SU-DHL-6 (cell line): ENCODE measurements at regions not wholly inside any gene's neighbourhood (a gene's known extent, or its start where the extent isn't known, plus 50 kb on each side); places are given as distances from the start of the nearest gene placed in this dataset.

ENCODE experiments used
- H2AFZ ChIP-seq: fragments of 200-600 bp; sonication (generic); 2 replicates; pipeline ENCODE4 v1.6.1; 2014; ENCODE audit warnings: low read depth, mild to moderate bottlenecking, moderate library complexity, mixed read lengths, antibody characterized with exemption, low read length; ENCODE audit not compliant: severe bottlenecking
- H3F3A ChIP-seq: fragments of 200-600 bp; shearing (Covaris generic); 2 replicates; pipeline ENCODE4 v1.6.0; 2016; ENCODE audit warnings: antibody characterized with exemption, mild to moderate bottlenecking; ENCODE audit not compliant: insufficient read depth
- H3K27ac ChIP-seq: fragments of 200-600 bp; sonication (generic); 2 replicates; pipeline ENCODE4 v1.5.1; 2016; ENCODE audit warnings: low read depth, mild to moderate bottlenecking, low read length, moderate library complexity, mixed read lengths
- H3K27me3 ChIP-seq: fragments of 200-600 bp; sonication (generic), shearing (Covaris generic); 2 replicates; pipeline ENCODE4 v1.6.0; 2014; ENCODE audit warnings: mild to moderate bottlenecking, low read length
- H3K36me3 ChIP-seq: fragments of 200-600 bp; sonication (generic); 2 replicates; pipeline ENCODE4 v1.6.1; 2014; ENCODE audit warnings: mild to moderate bottlenecking, low read length, mixed read lengths
- H3K4me2 ChIP-seq: fragments of 300-600, 200-600 bp; shearing (Covaris generic), sonication (generic); 2 replicates; pipeline ENCODE4 v1.6.0; 2014; ENCODE audit warnings: low read length, low read depth, mild to moderate bottlenecking; ENCODE audit not compliant: poor library complexity, severe bottlenecking
- H3K4me3 ChIP-seq: fragments of 200-600 bp; sonication (generic); 2 replicates; pipeline ENCODE4 v1.5.1; 2014; ENCODE audit warnings: antibody characterized with exemption, low read length, mild to moderate bottlenecking, mixed read lengths; ENCODE audit not compliant: insufficient read depth, poor library complexity, severe bottlenecking
- H3K79me2 ChIP-seq: fragments of 200-600 bp; sonication (generic); 2 replicates; pipeline ENCODE4 v1.6.1; 2014; ENCODE audit warnings: mild to moderate bottlenecking, low read length, moderate library complexity; ENCODE audit not compliant: insufficient read depth
- H3K9ac ChIP-seq: fragments of 200-600 bp; sonication (generic); 2 replicates; pipeline ENCODE4 v1.7.0; 2014; ENCODE audit warnings: mild to moderate bottlenecking, low read length
- H3K9me2 ChIP-seq: fragments of 200-600 bp; sonication (generic); replicated peaks from 2 replicates; pipeline ENCODE4 v1.6.1; 2014; ENCODE audit warnings: low read length; ENCODE audit not compliant: insufficient read depth
- H3K9me3 ChIP-seq: fragments of 200-600 bp; sonication (generic); 2 replicates; pipeline ENCODE4 v1.6.1; 2014; ENCODE audit warnings: low read length, mixed read lengths; ENCODE audit not compliant: insufficient read depth
- H4K20me1 ChIP-seq: fragments of 200-600 bp; sonication (generic); 2 replicates; pipeline ENCODE4 v1.6.1; 2014; ENCODE audit warnings: low read depth, mild to moderate bottlenecking, antibody characterized with exemption, low read length, moderate library complexity, mixed read lengths
- EZH2phosphoT487 ChIP-seq: fragments of 200-600 bp; sonication (generic), shearing (Covaris generic); conservative IDR thresholded peaks from 2 replicates; pipeline ENCODE4 v1.6.1; 2018; ENCODE audit warnings: mild to moderate bottlenecking, antibody characterized with exemption, low read length, moderate library complexity, mixed read lengths
- TF ChIP-seq, protein P1 (sequence below): fragments of 200-600 bp; sonication (generic); IDR thresholded peaks from one replicate; pipeline ENCODE4 v1.5.1; 2017; ENCODE audit warnings: antibody characterized with exemption, mild to moderate bottlenecking, low read length, moderate library complexity; ENCODE audit not compliant: insufficient read depth, poor library complexity, severe bottlenecking

GRCh38 chr3:42019144-42019952 is 57.4 kb upstream of the ULK4 start:
- no peak overlapping the region for H3K9ac ChIP-seq
- H3K36me3 ChIP-seq = no peaks in the 10 kb centered on the region
- no peaks in the 10 kb centered on the region for H3K9me2 ChIP-seq
- no peak overlapping the region for H3K4me3 ChIP-seq
- TF ChIP-seq, protein P1, sequence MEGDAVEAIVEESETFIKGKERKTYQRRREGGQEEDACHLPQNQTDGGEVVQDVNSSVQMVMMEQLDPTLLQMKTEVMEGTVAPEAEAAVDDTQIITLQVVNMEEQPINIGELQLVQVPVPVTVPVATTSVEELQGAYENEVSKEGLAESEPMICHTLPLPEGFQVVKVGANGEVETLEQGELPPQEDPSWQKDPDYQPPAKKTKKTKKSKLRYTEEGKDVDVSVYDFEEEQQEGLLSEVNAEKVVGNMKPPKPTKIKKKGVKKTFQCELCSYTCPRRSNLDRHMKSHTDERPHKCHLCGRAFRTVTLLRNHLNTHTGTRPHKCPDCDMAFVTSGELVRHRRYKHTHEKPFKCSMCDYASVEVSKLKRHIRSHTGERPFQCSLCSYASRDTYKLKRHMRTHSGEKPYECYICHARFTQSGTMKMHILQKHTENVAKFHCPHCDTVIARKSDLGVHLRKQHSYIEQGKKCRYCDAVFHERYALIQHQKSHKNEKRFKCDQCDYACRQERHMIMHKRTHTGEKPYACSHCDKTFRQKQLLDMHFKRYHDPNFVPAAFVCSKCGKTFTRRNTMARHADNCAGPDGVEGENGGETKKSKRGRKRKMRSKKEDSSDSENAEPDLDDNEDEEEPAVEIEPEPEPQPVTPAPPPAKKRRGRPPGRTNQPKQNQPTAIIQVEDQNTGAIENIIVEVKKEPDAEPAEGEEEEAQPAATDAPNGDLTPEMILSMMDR = no peak
- no peak for TF ChIP-seq EZH2phosphoT487
- peaks cover 9% of the 10 kb centered on the region; the same call in 1 of the 2 replicates for H3F3A ChIP-seq
- no peaks in the 10 kb centered on the region for H3K9me3 ChIP-seq
- no peaks in the 10 kb centered on the region for H3K27me3 ChIP-seq
- H4K20me1 ChIP-seq = peaks cover 32% of the 10 kb centered on the region; the same call in 1 of the 2 replicates
- H2AFZ ChIP-seq = no peak overlapping the region
- H3K4me2 ChIP-seq = peak overlapping the region; percentile 22
- H3K27ac ChIP-seq = no peak overlapping the region
- H3K79me2 ChIP-seq = peaks cover 100% of the 10 kb centered on the region

GRCh38 chr3:42014921-42015533 is 53.1 kb upstream of the ULK4 start:
- peaks cover 12% of the 10 kb centered on the region; the same call in 1 of the 2 replicates for H4K20me1 ChIP-seq

DNA sequence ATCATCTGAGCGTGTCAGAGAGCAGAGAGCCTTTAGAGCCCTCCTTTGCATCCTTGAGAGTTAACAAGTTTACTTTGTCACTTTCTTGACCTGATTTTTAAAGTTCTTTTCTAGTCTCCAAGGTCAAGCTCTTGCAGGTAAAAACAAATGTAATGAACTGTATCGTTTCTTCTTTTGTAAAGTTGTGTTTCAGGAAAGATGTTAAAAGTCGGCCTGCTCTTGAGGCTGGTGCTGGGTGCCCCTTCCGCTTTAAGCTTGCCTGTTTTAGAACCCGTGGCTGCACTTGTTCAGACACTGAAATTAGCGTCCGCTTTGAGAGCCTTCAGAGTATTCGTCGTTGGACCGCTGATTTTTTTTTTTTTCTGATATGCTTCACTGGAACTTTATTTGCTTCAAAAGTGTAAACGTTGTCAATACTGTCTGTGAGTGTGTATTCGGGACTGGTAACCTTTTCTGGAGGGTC is 52.6 kb upstream of the ULK4 start:
- TF ChIP-seq, protein P1 = no peak
- no peak for TF ChIP-seq EZH2phosphoT487

More at GRCh38 chr3:42014921-42015533, 53.1 kb upstream of the ULK4 start:
- Histone ChIP-seq H3K4me2 (peak overlapping the region; percentile 91), H3K9me3 (no peaks in the 10 kb centered on the region), H3K36me3 (no peaks in the 10 kb centered on the region), H3K9me2 (no peaks in the 10 kb centered on the region), H3K79me2 (peaks cover 62% of the 10 kb centered on the region), H3K27me3 (no peaks in the 10 kb centered on the region), H3K9ac (peak overlapping the region; percentile 93), H2AFZ (no peak overlapping the region), H3F3A (peaks cover 31% of the 10 kb centered on the region), H3K4me3 (peak overlapping the region; percentile 64), H3K27ac (peak overlapping the region; percentile 84)
- TF ChIP-seq, protein P1 = no peak
- TF ChIP-seq EZH2phosphoT487 = no peak

More for the DNA sequence above, 52.6 kb upstream of the ULK4 start:
- Histone ChIP-seq H3K4me3 (peak overlapping the region; percentile 64), H2AFZ (peak overlapping the region; percentile 1), H3K9ac (peak overlapping the region; percentile 93), H3K27me3 (no peaks in the 10 kb centered on the region), H3K36me3 (no peaks in the 10 kb centered on the region), H4K20me1 (peaks cover 12% of the 10 kb centered on the region; the same call in 1 of the 2 replicates), H3K27ac (peak overlapping the region; percentile 84), H3K9me2 (no peaks in the 10 kb centered on the region), H3F3A (peaks cover 28% of the 10 kb centered on the region), H3K79me2 (peaks cover 56% of the 10 kb centered on the region), H3K4me2 (peak overlapping the region; percentile 91), H3K9me3 (no peaks in the 10 kb centered on the region)
